Spleen (tissue), 7 donors: ENCODE measurements at regions not wholly inside any gene's neighbourhood (a gene's known extent, or its start where the extent isn't known, plus 50 kb on each side); places are given as distances from the start of the nearest gene placed in this dataset.

Source experiments
- CTCF ChIP-seq, 11 experiments: fragments of 200-600 bp in 7 of 11; fragments of 450-650 bp in 4 of 11; sonication (generic) in 4 of 11; IDR thresholded peaks in 8 of 11; conservative IDR thresholded peaks in 3 of 11; 1 replicate in 7 of 11; 2 replicates in 4 of 11; pipeline versions ENCODE4 v1.4.0 to v1.8.0; 2016 to 2021; ENCODE audit warnings: antibody characterized with exemption in 11 of 11, inconsistent platforms in 4 of 11, mild to moderate bottlenecking in 1 of 11
- POLR2A ChIP-seq, 3 donors: fragments of 450-650 bp; IDR thresholded peaks; one replicate each; pipeline ENCODE4 v1.5.1; 2017; ENCODE audit warnings: antibody characterized with exemption in 3 of 3, mild to moderate bottlenecking in 1 of 3
- donor health status: DM: no; HTN: no; CAD: no; lungs with moderate emphysema.
- donor health status: DM: no; HTN: no; CAD: no.
- donor health status: DM: no; HTN: no; CAD: no.

GRCh38 chr9:79776581-79776980 lies 204.8 kb downstream of the TLE4 start:
- no peak for TF ChIP-seq CTCF (IDR thresholded peaks at IDR 0.05 in 8 of 11, conservative IDR thresholded peaks at IDR 0.05 in 3 of 11)
- TF ChIP-seq POLR2A (IDR thresholded peaks at IDR 0.05), result no peak
